Upper lobe of left lung (tissue), 6 donors: ENCODE measurements at regions not wholly inside any gene's neighbourhood (a gene's known extent, or its start where the extent isn't known, plus 50 kb on each side); places are given as distances from the start of the nearest gene placed in this dataset.

Experiments
- ATAC-seq, 2 donors: fragments of 200-7000 bp; cut with Tn5 transposase; one replicate each; pipeline ENCODE4 v1.9.1; 2022; ENCODE audit warnings: mild to moderate bottlenecking in 2 of 2, moderate library complexity in 2 of 2; ENCODE audit not compliant: low FRiP score in 2 of 2
- DNase-seq, 2 donors: peaks; one replicate each; pipeline ENCODE4 v3.0.0-alpha.2; 2019 to 2020
- H3K27ac ChIP-seq, 4 donors: fragments of 200-600 bp; sonication (generic); one replicate each; pipeline ENCODE4 v1.5.1; 2016 to 2019
- H3K27me3 ChIP-seq, 4 donors: fragments of 200-600 bp; sonication (generic); one replicate each; pipeline ENCODE4 v1.5.1; 2017 to 2019
- H3K36me3 ChIP-seq, 4 donors: fragments of 200-600 bp; sonication (generic); one replicate each; pipeline ENCODE4 v1.5.1; 2016 to 2019
- H3K4me1 ChIP-seq, 4 donors: fragments of 200-600 bp; sonication (generic); one replicate each; pipeline ENCODE4 v1.5.1; 2018 to 2019
- H3K4me3 ChIP-seq, 4 donors: fragments of 200-600 bp; sonication (generic); one replicate each; pipeline ENCODE4 v1.5.1; 2017 to 2019; ENCODE audit warnings: mild to moderate bottlenecking in 2 of 4, moderate library complexity in 1 of 4
- H3K9me3 ChIP-seq, 4 donors: fragments of 200-600 bp; sonication (generic); one replicate each; pipeline ENCODE4 v1.5.1; 2018 to 2019
- EP300 ChIP-seq, 4 donors: sonication (generic); formaldehyde crosslinking; IDR thresholded peaks; one replicate each; pipeline ENCODE4 v1.5.1; 2017; ENCODE audit warnings: antibody characterized with exemption in 4 of 4, control low read depth in 2 of 4
- POLR2A ChIP-seq, 4 donors: fragments of 450-650 bp; IDR thresholded peaks; one replicate each; pipeline ENCODE4 v1.5.1; 2016 to 2017; ENCODE audit warnings: antibody characterized with exemption in 4 of 4, mild to moderate bottlenecking in 2 of 4
- POLR2AphosphoS5 ChIP-seq, 2 donors: sonication (generic); formaldehyde crosslinking; IDR thresholded peaks; one replicate each; pipeline ENCODE4 v1.5.1; 2017; ENCODE audit warnings: antibody characterized with exemption in 2 of 2
- WGBS, 2 donors: methylation state at CpG; one replicate each; pipeline ENCODE4 v1.1.5; 2017 to 2018; 5-methylcytosine and 5-hydroxymethylcytosine counted together
- TF ChIP-seq, protein P1 (sequence below), 6 experiments: fragments of 450-650 bp in 4 of 6; fragments of 200-600 bp in 2 of 6; sonication (generic) in 2 of 6; IDR thresholded peaks; one replicate each; pipeline ENCODE4 v1.5.1; 2016 to 2019; ENCODE audit warnings: antibody characterized with exemption in 6 of 6
- donor health status: DM: no; HTN: no; CAD: no; lungs with moderate emphysema.
- donor health status: DM: no; HTN: yes; CAD: no; lungs with severe emphysema.

DNA sequence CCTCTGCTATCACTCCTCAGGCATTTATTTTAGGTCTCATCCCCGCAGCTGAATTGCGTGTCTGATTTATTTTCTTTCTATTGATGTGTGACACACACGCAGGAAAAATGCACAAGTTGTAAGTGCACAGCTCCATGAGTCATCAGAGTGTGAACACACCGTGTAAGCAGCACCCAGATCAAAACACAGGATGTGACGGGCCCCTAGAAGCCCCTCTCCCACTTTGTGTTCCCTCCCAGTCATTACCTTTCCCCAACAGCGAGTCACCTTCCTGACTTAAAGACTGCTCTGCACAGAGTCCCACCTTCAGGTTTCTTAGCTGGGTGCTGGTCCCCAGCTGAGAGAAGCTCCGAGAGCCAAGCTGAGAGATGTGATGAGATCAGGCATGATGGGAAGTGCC is 436.7 kb downstream of the MID1IP1 start:
- DNase-seq: no peak
- H3K27me3 ChIP-seq: no peaks in the 10 kb centered on the region
- no peak overlapping the region for H3K4me3 ChIP-seq
- TF ChIP-seq, protein P1, sequence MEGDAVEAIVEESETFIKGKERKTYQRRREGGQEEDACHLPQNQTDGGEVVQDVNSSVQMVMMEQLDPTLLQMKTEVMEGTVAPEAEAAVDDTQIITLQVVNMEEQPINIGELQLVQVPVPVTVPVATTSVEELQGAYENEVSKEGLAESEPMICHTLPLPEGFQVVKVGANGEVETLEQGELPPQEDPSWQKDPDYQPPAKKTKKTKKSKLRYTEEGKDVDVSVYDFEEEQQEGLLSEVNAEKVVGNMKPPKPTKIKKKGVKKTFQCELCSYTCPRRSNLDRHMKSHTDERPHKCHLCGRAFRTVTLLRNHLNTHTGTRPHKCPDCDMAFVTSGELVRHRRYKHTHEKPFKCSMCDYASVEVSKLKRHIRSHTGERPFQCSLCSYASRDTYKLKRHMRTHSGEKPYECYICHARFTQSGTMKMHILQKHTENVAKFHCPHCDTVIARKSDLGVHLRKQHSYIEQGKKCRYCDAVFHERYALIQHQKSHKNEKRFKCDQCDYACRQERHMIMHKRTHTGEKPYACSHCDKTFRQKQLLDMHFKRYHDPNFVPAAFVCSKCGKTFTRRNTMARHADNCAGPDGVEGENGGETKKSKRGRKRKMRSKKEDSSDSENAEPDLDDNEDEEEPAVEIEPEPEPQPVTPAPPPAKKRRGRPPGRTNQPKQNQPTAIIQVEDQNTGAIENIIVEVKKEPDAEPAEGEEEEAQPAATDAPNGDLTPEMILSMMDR (IDR thresholded peaks at IDR 0.05): no peak
- TF ChIP-seq POLR2AphosphoS5 (IDR thresholded peaks at IDR 0.05) (no peak), POLR2A (IDR thresholded peaks at IDR 0.05) (no peak), EP300 (IDR thresholded peaks at IDR 0.05) (no peak)
- H3K4me1 ChIP-seq: no peaks in the 10 kb centered on the region
- no peak overlapping the region for H3K27ac ChIP-seq
- no peaks in the 10 kb centered on the region for H3K36me3 ChIP-seq
- ATAC-seq: no peak
- WGBS, 2 donors: 79 to 91% methylated on average over 4 to 7 of the region's 7 CpGs
- no peaks in the 10 kb centered on the region for H3K9me3 ChIP-seq

GRCh38 chrX:39242187-39242586 is 440.9 kb downstream of the MID1IP1 start:
- H3K9me3 ChIP-seq: no peaks in the 10 kb centered on the region
- no peaks in the 10 kb centered on the region for H3K36me3 ChIP-seq
- no peak overlapping the region for H3K4me3 ChIP-seq
- TF ChIP-seq, protein P1 (IDR thresholded peaks at IDR 0.05): peak in 4 of 6 experiments; percentile 31 to 42 (median 36)
- TF ChIP-seq EP300 (IDR thresholded peaks at IDR 0.05): no peak
- H3K27ac ChIP-seq: no peak overlapping the region
- 59 to 67% methylated on average over 1 of the region's 1 CpG for WGBS, 2 donors
- H3K4me1 ChIP-seq: no peaks in the 10 kb centered on the region
- DNase-seq: peak in 1 of 2 donors; percentile 27
- no peaks in the 10 kb centered on the region for H3K27me3 ChIP-seq
- ATAC-seq: no peak

DNA sequence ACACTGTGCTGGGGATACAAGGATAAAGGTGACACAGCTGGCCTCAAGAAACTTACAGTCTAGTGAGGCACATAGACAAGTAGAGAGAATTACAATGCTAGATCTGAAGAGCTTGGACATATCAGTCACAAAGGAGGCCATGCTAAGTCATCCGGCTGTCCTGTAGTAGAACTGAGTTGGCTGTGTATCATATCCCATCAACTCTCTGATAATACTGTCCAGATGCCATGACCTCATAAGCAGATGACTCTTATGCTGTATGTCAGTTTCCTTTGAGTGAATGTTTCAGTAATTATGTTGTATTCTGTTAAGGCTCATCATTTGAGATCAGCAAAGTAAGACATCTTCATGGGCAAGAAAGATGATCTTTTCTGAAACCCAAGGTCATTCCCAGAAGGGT is 442.9 kb downstream of the MID1IP1 start:
- no peak overlapping the region for H3K4me3 ChIP-seq
- WGBS, 2 donors: 95 to 100% methylated on average over 1 of the region's 1 CpG
- no peaks in the 10 kb centered on the region for H3K27me3 ChIP-seq
- DNase-seq (no peak), ATAC-seq (peak in 1 of 2 donors; percentile 42)
- TF ChIP-seq POLR2A (IDR thresholded peaks at IDR 0.05): no peak
- no peak for TF ChIP-seq POLR2AphosphoS5 (IDR thresholded peaks at IDR 0.05)
- no peak for TF ChIP-seq EP300 (IDR thresholded peaks at IDR 0.05)
- TF ChIP-seq, protein P1 (IDR thresholded peaks at IDR 0.05): no peak
- no peaks in the 10 kb centered on the region for H3K9me3 ChIP-seq
- no peaks in the 10 kb centered on the region for H3K4me1 ChIP-seq
- no peak overlapping the region for H3K27ac ChIP-seq
- H3K36me3 ChIP-seq: no peaks in the 10 kb centered on the region

GRCh38 chrX:39245024-39245423 is 443.8 kb downstream of the MID1IP1 start:
- ATAC-seq (no peak), DNase-seq (no peak)
- Histone ChIP-seq H3K4me1 (no peaks in the 10 kb centered on the region), H3K4me3 (no peak overlapping the region), H3K27ac (no peak overlapping the region), H3K36me3 (no peaks in the 10 kb centered on the region), H3K27me3 (no peaks in the 10 kb centered on the region), H3K9me3 (no peaks in the 10 kb centered on the region)
- no peak for TF ChIP-seq EP300 (IDR thresholded peaks at IDR 0.05)
- TF ChIP-seq, protein P1 (IDR thresholded peaks at IDR 0.05): no peak
- WGBS, 2 donors: 74 to 75% methylated on average over 2 of the region's 2 CpGs

GRCh38 chrX:39247536-39247935 is 446.3 kb downstream of the MID1IP1 start:
- DNase-seq (no peak), ATAC-seq (no peak)
- H3K4me1 ChIP-seq: no peaks in the 10 kb centered on the region
- WGBS, 2 donors: 70 to 76% methylated on average over 5 of the region's 5 CpGs
- no peak overlapping the region for H3K27ac ChIP-seq
- TF ChIP-seq POLR2AphosphoS5 (IDR thresholded peaks at IDR 0.05) (no peak), POLR2A (IDR thresholded peaks at IDR 0.05) (no peak), EP300 (IDR thresholded peaks at IDR 0.05) (no peak)
- TF ChIP-seq, protein P1 (IDR thresholded peaks at IDR 0.05): no peak
- H3K4me3 ChIP-seq: no peak overlapping the region
- no peaks in the 10 kb centered on the region for H3K27me3 ChIP-seq
- H3K9me3 ChIP-seq: no peaks in the 10 kb centered on the region
- no peaks in the 10 kb centered on the region for H3K36me3 ChIP-seq
